ENCODE measurements at regions not wholly inside any gene's neighbourhood (a gene's known extent, or its start where the extent isn't known, plus 50 kb on each side); places are given as distances from the start of the nearest gene placed in this dataset.

DNA sequence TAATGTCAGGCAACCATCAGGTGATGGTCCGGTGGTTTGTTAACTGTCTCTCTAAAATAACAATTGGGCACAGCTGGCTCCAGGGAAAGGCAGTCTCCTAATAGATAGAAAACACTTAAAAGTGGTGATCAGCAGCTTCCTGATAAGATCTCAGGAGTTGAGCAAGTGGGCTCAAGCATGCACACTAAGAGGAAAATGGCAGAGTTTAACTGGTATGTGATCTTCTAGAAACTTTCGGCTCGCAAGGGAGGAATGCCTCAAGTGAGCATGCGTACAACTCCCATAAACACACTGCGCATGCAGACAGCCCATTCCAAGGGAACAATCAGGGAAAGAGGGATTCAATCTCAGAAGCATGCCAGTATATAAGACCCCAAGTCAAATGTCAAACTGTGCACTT is 52.2 kb upstream of the VTCN1 start:
- no peak for DNase-seq (ENCODE audit: low spot score)
- in situ Hi-C loops (cut with HindIII; ENCODE audit: low sequenced_read_pairs) = no loop called here

GRCh38 chr1:117261424-117261785 is 50.7 kb upstream of the VTCN1 start:
- DNase-seq (ENCODE audit: low spot score) = no peak
- in situ Hi-C loops (cut with HindIII; ENCODE audit: low sequenced_read_pairs) = no loop called here

DNA sequence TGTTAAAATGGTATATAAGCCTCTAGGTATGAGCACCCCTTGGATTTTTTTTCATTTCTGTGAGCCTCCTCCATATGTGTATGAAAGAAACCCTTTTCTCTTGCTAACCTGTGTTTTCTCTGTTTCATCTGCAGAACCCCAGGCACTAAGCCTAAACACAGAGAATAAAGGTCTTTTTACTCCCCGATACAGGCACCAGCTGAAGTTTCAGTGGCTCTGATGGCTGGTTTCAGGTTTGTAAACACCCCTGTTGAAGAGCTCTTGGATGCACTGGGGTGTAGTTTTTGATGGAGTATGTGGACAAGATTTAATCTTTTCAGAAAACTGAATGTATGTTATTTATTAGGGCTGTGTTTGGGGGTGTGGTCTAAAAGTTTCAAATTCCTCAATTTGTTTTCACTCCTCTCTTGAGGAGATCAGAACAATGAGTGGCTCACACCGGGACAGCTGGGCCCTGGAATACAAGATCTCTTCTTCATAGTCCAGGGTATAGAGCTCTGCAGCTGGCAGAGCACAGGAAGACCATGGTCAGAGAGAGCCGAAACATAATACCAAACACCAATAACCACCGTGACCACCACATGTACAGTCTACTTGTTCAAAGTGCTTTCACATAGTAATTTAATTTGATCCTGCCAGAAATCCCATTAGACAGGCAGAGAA is 50.2 kb upstream of the VTCN1 start:
- in situ Hi-C loops (cut with HindIII; ENCODE audit: low sequenced_read_pairs) = no loop called here

More for the DNA sequence above, 50.2 kb upstream of the VTCN1 start:
- DNase-seq (ENCODE audit: low spot score) = no peak

Data from G401 (cell line).